HG02759 (cell line): ENCODE measurements at regions not wholly inside any gene's neighbourhood (a gene's known extent, or its start where the extent isn't known, plus 50 kb on each side); places are given as distances from the start of the nearest gene placed in this dataset.
"Not testable (repeated sequence)": the region's sequence is repeated elsewhere in the genome, so short reads cannot be mapped to it uniquely, and the experiment has no call there.

Source experiments
- ATAC-seq: cut with Tn5 transposase; IDR thresholded peaks from one replicate; pipeline ENCODE4 v1.9.1; 2021; ENCODE audit warnings: mild to moderate bottlenecking, moderate library complexity; ENCODE audit not compliant: unreplicated experiment

- no peak for ATAC-seq
Measured at GRCh38 chr6:74070711-74071110, 374.7 kb downstream of the CD109 start.

- ATAC-seq = no peak
Measured at GRCh38 chr6:74070091-74070490, 374.1 kb downstream of the CD109 start.

DNA sequence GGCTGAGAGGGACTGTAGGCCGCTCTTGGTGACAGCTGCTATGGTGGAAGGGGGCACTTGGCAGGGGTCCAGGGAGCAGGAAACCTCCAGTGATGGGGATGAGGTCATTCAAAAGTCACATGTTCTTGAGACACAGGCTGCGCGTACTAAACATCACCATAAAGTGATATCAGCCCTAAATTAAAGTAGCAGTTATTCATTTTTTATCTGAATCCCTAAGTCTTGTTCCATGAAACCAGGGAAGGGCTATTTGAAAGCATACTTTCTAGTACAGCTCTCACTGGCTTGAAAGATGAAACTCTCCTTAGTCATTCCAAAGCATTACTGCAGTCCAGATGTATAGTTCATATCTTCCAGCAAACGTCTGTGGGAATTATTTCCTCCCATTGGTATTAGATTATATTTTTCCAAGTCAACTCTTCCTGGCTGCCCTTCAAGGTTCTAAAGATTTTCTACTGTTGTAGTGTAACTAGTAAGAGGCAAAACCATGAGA lies 373.1 kb downstream of the CD109 start:
- no peak for ATAC-seq

DNA sequence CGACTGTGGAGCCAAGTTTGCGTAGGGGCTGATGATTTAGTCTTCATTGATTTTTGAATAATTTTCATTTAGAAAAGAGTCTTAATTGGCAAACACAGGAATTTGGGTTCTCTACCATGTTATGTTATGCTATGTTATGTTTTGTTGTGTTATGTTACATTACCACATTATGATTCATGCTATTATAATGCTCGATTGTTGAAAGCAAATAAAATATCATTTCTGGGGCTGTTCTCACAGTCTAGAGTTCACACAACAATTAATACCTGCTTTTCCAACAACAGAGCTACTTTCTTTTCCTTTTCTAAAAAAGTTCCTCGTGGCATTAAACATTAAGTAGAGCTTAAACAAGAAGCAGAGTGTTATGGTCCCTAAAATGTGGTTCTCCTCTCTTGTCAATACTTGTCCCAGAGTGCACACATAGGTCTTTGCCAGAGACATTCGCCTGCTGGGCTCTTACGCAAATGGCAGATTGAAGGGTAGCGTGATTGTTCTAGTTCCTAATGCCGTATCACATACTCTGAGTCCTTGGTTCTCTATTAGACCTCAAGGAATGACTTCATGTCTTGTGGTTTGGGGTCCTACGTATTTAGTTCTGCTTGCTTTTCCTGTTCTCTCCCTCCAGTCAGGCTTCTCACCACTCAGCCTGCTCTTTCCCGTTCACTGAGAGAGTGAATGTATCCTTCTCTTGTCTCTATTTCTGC lies 370.3 kb downstream of the CD109 start:
- no peak for ATAC-seq

- ATAC-seq = no peak
Measured at GRCh38 chr6:74065705-74066104, 369.7 kb downstream of the CD109 start.

DNA sequence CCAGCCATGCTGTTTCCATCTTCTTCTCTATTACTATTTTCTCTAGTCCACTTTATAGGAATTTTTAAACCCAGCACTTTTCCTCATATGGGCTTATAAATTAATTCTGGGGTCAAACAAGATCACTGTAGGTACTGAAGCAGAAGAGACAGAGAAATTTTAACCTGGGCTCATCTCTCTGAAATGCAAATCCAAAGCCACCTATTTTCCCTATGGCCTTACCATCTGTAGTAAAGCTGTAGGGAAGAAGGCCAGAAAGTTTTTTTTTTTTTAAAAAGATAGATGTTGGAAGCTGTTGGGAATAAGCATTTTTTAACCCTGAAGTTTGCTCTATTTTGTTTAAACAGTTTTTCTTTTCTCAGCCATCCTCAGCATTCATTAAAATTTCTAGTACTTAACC lies 367.4 kb downstream of the CD109 start:
- no peak for ATAC-seq

- ATAC-seq = no peak
Measured at GRCh38 chr6:74061201-74061600, 365.2 kb downstream of the CD109 start.

DNA sequence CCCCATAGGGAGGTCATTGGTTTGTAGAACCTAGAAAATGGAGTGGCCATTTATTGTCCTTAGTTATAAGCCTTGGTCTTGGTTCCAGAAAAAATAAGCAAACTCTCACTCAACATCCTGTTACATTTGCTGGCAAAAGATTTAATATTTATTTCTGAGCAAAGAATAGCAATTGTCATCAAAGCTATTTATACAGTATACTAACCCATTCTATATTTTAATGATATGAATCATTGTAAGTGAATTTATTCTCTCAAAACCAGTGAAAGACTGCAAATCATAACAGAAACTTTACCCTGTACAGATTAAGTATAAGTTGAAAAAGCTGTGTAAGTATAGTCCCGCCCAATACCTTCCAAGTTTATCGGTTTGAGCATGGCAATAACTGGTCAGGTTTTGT lies 364.4 kb downstream of the CD109 start:
- no peak for ATAC-seq

DNA sequence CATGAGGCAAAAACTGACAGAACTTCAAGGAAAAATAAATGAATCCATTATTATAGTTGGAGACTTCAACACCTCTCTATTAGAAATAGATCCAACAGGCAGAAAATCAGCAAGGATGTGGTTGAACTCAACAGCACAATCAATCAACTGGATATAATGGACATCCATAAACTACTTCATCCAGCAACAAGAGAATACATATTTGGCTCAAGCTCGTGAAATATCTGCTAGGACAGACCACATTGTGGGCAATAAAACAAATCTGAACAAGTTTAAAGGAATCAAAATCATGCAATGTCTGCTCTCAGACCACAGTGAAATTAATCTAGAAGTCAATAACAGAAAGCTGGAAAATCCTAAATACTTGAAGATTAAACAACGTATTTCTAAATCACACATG lies 362.6 kb downstream of the CD109 start:
- no peak for ATAC-seq

DNA sequence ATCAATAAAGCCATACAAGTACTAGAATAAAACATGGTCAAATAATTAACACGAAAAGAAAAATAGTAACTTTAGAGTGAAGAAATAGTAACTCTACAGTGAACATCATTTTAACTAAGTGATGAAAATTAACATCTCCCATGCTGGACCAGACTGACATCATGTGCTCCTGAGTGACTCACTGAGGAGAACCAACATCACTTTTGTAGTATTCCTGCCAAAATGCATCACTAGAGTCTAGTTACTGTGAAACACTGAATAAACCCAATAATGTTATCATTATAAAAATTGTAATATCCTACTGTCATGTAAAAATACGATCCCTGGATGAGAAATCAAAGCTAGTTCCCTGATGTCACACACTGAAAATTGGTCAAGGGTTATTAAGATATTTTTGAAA lies 361.3 kb downstream of the CD109 start:
- no peak for ATAC-seq

- ATAC-seq = no peak
Measured at GRCh38 chr6:74054190-74054589, 358.2 kb downstream of the CD109 start.

DNA sequence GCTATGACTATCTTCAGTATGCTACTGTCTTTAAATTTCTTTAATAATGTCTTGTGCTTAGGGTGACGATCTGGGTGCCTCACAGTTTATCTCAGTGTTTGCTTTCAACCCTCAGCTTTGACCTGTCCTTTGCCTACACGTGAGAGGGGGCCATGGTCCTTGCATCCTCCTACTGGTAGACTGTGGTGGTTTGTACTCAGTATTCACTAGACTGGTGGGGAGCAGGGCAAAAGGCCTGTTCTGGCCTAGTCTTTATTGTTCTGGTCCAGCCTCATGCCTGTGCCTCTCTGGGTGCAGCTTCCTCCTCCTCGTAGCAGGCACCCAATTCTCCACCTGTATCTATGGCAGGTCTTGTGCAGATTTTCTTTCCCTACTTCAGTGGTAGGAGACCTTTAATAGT lies 354.9 kb downstream of the CD109 start:
- no peak for ATAC-seq

DNA sequence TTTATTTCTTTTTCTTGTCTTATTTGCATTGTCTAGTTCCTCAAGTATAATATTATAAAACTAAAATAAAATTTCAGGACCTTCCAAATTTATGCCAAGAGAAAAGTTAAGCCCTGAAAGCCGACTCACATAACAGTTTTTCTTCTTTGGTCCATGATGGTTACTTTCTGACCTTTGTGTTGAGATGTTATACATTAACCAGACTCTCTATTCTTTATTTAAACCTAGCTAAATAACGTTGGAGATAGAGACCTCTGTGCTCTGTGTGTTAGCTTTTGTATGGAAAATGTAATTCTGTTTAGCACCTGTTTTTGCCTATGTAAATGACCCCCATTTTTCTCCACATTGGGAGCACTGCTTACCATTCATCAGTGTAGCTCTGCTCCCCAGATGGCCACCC lies 352.4 kb downstream of the CD109 start:
- no peak for ATAC-seq

DNA sequence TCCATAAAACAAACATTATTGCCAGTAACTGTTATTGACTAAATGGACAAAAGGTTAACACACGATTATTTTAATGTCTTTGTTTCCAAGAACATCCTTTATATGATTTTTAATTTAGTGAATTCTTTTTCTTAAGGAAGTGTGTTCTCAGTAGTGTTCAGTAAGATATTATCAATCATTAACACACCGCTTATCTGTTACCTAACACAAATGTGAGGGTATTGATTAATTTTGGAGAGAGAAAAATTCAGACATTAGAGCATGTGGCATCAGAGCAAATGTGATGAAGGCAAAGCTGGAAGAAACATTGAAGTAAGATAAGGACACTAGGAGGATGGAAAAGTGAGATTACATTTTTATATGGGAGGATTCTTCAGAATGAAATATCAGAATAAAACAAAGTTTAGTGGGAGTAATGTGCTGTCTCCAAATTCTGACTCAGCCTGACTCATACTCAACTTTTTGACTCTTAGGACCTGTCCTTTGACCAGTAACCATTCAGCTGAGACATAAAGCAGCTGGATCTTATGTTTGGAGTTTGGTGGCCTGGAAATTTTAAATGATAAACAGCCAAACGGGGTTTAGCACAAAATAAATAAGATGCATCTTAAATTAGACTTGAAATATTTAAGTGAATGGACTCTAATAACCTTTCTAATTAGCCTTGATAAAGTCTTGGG lies 348.6 kb downstream of the CD109 start:
- ATAC-seq = no peak

DNA sequence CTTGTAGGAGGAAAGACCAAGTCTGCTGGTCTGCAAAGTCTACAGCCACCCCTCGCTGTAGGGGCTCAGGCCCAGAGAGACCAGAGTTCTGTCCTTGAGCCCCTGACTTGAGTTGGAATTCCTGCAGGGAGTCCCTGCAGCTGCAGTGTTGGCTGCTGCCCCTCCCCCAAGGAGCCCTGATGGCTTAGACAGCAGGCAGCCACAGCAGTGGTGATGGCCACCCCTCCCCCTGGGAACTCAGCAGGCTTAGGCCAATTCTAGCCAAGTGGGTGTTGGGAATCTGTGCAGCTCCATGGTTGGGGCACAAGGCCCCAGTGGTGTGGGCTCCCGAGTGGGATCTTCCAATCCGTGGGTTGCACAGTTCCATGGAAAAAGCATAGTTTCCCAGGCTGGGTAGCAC lies 345.4 kb downstream of the CD109 start:
- no peak for ATAC-seq

- no peak for ATAC-seq
Measured at GRCh38 chr6:74018825-74019224, 322.8 kb downstream of the CD109 start.

GRCh38 chr6:74015427-74015826 lies 319.4 kb downstream of the CD109 start:
- no peak for ATAC-seq

DNA sequence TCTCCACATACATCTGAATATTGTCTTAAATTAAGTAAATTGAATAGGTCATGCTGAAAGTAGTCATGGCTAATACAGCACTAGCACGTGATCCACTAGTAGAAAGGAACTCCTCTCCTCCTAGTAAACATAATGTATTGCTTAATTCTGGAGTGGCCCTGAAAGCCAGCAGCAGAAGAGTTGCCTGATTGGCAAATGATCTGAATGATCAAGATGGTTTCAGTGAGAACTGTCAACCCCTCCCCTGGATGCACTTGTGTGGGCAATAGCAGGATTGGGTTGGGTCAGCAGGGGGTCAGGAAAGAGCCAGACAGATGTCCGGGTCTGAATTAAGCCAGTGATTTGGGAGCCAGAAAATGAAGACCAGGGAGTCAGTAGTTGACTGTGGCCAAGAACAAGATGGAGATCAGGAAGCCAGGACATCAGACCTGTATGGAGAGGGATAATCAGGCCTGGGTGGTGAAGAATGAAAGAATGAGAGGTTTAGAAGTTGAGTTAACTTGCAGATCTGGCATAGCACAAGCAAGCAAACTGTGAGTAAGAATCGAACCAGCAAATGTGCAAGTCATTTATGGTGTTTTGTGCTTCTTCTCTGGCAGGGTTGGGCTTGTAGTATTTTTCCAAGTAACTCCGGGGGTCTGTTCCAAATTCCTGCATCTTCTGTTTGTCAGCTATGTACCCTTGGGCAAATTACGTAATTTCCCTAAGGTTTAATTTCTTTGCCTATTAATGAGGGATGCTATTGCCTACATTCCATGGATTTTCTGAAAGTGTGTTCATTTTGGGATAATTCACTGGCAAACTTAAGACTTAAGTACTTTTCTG lies 304.9 kb downstream of the CD109 start:
- no peak for ATAC-seq

DNA sequence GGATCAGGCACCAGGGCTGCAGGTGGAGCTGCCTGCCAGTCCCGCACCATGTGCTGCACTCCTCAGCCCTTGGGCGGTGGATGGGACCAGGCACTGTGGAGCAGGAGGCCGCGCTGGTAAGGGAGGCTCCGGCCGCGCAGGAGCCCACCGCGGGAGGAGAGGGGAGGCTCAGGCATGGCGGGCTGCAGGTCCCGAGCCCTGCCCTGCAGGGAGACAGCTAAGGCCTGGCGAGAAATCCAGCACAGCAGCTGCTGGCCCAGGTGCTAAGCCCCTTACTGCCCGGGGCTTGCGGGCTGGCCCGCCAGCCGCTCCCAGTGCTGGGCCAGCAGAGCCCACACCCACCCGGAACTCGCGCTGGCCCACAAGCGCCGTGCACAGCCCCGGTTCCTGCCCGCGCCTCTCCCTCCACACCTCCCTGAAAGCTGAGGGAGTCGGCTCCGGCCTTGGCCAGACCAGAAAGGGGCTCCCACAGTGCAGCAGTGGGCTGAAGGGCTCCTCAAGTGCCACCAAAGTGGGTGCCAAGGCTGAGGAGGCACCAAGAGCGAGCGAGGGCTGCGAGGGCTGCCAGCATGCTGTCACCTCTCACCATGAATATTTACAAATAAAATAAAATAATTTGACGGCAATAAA lies 294.7 kb downstream of the CD109 start:
- not testable (repeated sequence) for ATAC-seq

GRCh38 chr6:73989428-73989827 lies 293.4 kb downstream of the CD109 start:
- no peak for ATAC-seq

- no peak for ATAC-seq
Measured at GRCh38 chr6:73985891-73986290, 289.9 kb downstream of the CD109 start.
